Activated CD4-positive, CD25-positive, alpha-beta regulatory T cell treated with anti-CD3 and anti-CD28 coated beads, Interleukin-2, amount 50 U/mL, for 72 hours (primary cell): ENCODE measurements at regions not wholly inside any gene's neighbourhood (a gene's known extent, or its start where the extent isn't known, plus 50 kb on each side); places are given as distances from the start of the nearest gene placed in this dataset.

Experiments used
- DNase-seq: peaks from one replicate; pipeline ENCODE4 v3.0.0; 2021

DNA sequence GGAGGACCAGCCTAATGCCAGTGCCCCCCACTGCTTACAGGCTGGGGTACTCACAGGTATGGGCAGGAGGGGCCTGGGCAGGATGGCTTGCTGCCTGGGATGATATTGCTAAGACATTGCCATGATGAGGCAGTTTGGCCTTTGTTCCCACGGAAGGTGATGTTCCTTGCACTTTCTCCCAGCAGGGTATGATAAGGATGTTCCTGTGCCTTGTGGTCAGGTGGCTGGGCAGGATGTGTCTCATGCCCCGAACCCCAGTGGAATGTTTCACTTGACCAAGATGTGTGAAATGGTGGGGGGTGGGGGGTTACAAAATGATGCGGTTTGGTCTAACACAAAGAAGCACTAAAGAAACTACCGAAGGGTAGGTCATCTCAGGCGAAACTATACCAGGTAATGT is 337.8 kb upstream of the ZFHX3 start:
- DNase-seq = no peak

GRCh38 chr16:73384506-73385089 is 336.7 kb upstream of the ZFHX3 start:
- DNase-seq = no peak

DNA sequence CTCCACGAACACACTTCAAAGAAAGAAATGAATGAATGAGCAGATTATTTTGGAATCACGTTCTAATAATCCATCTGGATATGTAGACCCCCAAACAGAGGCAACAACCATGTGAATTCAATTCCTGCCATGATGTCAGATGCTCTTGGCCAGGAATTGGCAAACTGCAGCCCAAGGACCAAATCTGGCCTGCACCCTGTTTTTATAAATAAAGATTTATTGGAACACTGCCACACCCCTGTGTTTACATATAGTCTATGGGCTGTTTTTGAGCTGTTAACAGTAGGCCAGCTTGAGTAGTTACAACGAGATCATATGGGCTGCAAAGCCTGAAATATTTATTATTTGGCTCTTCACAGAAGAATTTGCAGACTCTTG is 336.0 kb upstream of the ZFHX3 start:
- no peak for DNase-seq

DNA sequence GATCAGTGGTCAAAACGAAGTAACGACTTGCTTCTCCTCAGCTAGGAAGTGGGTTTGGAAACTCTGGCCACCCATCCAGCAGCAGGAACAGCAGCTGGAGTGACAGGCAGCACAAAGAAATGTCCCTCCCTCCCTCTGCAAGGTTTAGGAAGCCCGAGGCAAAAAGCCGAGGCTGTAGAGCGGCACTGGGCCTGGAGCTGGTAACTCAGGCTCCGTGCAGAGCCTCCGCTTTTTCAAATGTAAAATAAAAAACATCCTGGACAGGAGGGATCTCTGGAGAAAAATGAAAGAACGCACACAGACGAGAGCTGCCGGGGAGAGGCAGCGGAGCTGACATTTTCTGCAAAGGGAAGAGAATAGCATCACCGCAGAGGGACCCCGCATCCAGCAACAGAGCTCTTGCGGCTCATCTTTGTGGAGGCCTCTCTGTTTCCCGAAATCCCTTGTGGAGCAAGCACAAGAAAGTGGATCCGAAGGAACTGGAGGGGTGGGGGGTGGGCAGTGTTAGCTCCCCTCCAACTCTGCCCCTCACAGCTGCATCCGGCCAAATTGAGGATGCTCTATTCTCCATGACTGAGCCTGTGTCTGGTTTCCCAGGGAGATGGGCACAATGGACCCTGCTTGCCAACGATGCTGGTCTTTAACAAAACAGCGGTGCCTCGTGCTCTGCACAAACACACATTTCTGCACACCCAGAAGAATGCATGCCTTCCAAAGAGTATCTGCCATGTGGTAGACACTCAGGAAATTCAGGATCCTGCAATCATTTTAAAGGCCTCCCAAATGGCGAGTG is 335.5 kb upstream of the ZFHX3 start:
- DNase-seq = no peak

GRCh38 chr16:73378471-73378870 is 330.5 kb upstream of the ZFHX3 start:
- DNase-seq = no peak

- no peak for DNase-seq
These were observed 323.8 kb upstream of the ZFHX3 start for GRCh38 chr16:73371584-73372319.

DNA sequence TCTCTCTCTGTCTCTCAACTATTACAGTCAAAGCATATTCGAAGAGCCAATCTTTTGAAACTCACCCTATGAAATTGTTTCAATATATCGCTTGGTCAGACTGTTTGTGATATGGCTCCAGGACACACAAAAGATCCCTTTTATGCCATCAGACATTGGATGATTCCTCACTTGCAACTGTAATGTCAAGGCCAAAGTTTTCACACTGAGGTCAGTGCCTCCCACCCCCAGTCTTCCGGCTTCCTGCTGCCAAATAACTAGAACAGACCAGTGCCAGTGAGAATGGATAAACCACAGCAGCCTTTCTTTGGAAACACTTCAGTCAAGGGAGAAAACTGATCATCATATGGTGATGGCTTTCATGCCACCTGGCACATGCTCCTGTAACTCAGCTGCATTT is 321.9 kb upstream of the ZFHX3 start:
- DNase-seq = no peak

DNA sequence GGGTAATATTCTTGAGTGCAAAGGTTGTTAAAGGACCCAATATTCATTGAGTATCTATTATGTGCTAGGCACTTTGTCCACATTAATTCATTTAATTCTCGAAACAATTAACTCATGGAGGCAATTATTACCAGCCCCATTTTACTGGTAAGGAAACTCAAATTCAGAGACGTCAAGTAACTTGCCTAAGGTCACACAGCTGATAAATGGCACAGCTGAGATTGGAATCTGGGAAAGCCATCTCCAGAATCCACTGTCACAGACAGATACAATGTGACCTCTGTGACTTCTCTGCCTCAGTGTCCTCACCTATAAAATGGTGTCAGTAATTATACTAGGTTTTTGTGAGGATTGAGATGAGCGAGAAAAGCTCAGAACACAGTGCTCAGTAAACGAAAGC is 320.8 kb upstream of the ZFHX3 start:
- DNase-seq = no peak

GRCh38 chr16:73365016-73365551 is 317.2 kb upstream of the ZFHX3 start:
- DNase-seq = no peak

GRCh38 chr16:73364413-73364812 is 316.5 kb upstream of the ZFHX3 start:
- no peak for DNase-seq

DNA sequence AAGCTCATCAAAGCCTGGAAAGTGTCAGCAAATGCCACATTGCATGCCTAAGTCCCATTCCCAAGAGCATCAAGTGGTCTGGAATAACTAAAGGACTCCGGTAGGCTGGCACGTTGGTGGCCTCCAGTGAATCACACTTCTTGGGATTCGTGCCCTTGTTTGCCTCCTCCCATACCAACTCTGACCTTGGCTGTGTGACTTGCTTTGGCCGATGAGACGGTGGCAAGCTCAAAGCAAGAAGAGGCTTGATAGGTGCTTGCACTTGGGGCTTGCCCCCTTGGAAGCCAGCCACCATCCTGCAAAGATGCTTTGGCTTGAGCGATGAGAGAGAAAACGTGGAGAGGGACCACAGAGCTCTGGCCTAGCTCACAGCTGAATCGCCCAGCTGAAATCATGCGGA is 313.1 kb upstream of the ZFHX3 start:
- no peak for DNase-seq

- DNase-seq = no peak
These were observed 308.6 kb upstream of the ZFHX3 start for GRCh38 chr16:73356401-73357079.

DNA sequence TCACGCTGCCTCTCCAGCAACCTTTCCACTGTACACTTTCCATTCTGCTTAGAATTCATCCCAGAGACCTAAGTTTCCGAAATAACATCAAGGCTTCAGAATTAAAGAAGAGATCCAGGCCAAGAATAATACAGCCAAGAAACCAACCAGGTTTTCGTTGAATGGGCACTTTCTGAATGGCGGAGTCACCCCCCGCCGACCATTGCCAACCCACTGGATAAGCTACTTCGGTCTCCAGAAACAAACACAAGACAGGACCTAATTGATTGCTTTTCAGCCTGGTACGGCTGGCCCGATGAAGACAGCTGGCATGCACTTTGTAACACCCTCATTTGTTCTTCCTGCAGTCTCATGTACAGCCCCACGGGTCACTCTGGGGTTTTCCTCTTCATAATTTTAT is 308.1 kb upstream of the ZFHX3 start:
- DNase-seq = no peak

GRCh38 chr16:73354434-73354833 is 306.5 kb upstream of the ZFHX3 start:
- no peak for DNase-seq

DNA sequence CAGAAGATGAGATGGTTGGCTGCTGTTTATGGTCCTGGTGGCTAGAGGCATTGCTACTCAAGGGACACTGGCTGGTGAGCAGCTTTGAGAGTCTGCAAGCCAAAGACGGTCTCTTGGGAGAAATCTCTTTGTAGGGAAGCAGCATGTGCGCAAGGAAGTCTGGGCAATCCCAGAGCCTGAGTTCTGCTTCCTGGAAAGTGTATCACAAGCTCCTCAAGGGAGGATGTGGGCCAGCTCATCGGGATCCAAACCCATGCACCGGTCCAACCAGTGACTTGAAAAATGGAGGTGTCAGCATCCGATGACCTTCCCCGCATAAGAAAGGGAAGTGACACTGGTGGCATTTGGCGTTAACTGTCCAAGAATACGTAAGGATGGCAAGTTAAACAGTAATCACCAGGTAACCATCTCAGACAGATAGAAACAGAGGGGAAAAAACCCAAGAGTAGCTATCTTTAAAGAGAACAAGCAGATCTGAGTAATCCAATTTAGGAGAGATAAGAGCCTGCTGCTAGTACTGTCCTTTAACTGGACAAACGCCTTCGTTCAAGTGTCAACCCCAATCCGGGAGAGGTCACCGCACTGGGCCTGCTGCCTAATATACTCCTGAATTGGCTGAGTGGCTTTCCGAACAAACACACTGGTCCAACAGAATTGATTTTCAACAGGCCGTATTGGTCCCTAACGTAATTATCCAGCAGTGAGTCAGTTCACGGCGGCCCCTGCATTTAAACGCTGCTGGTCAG is 303.0 kb upstream of the ZFHX3 start:
- DNase-seq = no peak

GRCh38 chr16:73347500-73348375 is 299.8 kb upstream of the ZFHX3 start:
- no peak for DNase-seq

DNA sequence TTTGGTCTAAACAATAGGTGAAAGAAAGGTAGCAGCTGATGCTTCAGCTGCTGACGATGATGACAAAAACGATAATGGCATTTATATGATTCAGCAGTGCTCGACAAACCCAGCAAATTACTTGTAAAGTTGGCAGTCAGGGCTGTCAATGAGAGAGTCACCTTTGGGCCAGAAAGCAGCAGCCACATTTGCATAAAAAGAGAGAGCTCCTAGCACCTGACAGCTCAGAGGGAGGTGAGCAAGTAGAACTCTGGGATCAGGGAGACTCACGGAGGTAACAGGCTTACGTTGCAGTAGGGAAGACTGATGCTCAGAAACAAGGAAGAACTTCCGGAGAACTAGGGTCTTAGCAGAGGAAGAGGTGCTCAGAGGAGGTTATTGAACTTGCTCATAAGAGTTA is 291.9 kb upstream of the ZFHX3 start:
- DNase-seq = no peak

DNA sequence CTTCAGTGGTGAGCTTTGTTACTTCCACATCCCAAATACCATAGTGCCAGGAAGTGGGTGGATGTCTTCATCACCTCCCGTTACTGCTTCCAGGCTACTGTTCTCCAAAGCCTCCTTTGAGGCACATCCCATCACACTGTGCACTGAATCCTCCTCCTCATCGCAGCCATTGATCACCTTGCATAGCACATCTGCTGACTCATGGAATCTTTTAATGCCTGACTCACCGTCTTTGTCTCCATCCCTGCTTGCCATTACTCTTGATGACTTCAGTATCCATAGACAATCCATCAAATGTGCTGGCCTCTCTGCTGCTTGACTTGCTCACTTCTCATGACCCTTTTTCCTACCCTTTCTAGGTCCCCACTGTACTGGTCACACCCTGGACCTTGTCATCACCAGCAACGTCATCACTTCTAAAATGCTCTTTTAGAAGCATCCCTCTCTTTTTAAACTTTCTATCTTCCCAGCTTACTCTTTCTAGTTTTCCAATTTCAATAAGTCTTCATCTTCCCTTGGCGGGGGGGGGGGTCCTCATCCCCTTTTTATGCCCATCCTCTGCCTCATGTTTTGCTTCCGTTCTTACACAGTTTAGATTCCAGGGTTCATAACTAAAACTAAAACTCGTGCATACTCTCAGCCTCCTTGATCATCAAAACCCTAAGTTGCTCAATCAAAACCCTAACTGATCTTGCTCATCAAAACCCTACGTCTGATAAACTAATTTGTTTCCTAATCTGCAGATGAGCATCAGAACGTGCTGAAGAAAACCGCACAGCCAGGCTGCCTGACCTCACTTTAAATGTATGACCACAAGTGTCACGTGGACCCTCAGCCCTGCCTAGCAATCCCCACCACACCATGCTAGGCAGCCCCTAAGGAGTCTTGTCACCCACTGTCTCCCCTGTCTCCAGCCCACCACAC is 289.7 kb upstream of the ZFHX3 start:
- no peak for DNase-seq

DNA sequence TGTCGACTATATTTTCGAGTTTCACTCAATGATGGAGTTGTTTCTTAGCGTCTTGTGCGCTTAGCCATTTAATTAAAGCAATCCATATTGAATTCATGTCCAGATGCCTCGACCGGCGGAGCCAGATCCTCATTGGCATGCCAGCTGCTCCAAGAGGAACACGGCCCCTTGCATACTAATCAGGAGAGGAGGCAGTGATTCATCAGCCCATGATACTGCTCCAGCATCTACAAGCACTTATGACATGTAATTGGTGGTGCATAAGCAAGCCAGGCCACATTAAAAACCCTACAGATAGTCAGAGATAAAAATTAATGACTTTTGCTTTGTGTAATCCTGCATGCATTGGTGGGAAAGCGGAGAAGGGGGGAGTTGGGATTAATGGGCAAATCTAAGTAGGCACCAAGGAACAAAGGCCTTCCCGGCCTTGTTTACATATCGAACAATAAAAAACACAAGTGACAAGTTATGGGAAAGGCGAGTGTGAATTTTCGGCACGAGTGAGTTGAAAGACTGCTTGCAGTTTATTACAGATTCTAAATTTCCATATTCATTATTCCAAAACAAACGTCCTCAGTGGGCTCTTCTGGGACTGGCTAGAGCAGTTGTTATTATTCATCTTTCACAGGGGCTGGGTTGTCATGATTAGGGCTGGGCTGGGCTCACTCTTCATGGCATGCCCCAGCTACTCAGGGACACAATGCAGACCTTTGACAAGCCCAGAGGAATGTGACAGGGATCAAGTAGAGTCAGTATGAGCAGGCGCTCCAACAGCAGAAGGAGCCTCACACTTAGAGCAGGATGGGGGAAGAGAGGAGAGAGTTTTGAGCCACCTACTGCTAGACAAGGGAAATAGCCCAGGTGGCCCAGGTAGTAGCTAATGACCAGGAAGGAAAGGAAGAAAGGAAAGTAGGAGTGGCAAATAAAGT is 281.7 kb upstream of the ZFHX3 start:
- no peak for DNase-seq
